ENCODE measurements at regions not wholly inside any gene's neighbourhood (a gene's known extent, or its start where the extent isn't known, plus 50 kb on each side); places are given as distances from the start of the nearest gene placed in this dataset.

DNA sequence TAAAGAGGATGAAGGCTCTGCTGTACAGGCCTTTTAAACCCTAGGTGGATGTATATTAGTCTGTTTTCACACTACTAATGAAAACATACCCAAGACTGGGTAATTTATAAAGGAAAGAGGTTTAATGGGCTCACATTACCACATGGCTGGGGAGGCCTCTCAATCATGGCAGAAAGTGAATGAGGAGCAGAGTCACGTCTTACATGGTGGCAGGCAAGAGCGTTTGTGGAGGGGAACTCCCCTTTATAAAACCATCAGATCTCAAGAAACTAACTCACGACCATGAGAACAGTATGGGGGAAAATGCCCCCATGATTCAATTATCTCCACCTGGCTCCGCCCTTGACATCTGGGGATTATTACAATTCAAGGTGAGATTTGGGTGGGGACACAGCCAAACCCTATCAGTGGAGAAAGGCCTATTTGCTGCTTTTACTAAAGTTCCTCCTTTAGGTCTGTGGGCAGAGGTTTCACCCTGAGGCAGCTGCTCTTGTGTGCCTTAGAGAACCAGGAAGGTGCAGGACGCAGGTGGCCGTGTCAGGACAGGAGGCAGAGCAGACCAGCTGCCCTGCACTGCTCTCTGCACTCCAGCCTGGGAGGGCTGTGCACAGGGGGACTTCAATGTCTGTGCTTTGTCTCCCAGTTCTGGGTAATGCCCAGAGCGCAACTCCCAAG, 178.8 kb upstream of the HDAC4 start:
- no peak for DNase-seq

DNA sequence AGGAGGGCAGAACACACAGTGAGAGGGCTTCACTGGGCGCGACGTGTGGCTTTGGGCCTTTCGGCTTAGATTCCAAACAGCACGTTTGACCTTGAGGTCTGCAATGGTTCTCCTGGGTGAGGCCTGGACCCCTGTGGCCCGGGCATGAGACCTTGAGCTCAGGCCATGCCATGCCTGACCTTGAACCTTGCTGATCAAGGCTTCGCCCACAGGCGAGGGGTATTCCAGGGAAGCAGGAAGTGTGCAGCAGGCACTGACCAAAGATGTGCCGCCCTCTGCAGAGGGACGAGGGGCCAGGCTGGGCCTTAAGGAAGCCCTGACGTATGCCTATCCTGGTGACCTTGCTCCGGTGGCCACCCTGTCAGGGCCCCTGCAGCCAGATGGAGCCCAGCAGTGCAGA, 178.3 kb upstream of the HDAC4 start:
- no peak for DNase-seq

GRCh38 chr2:239578381-239578780, 177.6 kb upstream of the HDAC4 start:
- DNase-seq, result no peak

DNA sequence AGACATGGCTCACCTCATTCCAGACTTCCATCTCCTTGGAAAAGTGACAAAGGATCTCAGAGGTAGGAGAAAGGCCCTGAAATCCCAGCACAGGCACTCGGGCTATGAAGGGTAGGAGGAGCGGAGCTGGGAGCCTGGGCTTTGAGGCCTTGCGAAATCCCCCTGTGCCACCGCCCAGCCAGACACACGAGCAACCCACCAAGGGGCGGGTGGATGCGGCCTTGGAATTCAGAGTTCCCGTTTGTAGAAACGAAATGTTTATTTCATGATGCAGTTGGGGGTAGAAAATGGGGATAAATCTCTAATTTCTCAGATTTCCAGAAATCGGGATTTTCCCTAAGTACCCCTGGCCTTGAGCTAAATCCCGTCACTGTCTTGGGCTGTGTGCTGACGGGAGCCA, 177.1 kb upstream of the HDAC4 start:
- DNase-seq, result no peak

DNA sequence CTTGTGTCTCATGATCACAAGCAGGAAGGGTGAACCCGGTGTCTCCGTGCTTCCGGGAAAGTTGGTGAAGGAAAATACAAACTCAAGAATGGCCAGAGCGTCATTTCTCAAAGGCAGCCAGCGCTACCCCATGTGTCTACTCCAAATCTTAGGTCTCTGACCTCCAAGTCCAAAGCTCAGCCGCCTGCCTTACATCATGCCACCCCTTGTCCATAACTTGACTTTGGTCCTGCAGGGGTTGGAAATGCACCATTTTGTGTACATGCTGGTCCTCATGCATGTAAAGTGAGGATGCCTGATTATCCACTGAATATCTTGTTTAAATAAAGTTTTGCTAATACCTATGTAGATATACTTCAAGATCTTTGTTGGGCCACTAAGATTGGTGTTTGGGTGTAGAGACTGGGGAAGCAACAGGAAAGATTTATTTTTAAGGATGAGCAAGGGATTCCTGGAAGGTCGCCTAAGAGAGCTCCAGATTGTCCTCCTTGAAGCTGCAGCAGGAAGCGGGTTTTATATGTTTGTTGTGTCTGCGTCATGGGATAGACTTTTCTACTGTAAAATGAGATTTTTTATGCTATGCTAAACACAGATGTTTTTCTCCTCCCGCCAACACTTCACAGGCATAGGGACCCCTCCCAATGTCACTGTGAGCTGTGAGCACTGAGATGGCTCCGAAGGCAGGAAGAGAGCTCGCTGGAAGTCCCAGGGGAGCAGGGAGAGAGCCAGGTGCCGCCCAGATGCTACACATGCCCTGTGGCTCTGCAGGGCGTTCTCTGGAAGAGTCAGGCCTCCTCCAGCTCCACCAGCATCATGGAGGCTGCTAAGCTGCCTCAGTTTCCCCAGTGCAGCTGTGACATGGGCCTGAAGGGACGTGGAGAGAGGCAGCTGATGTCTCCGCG, 176.2 kb upstream of the HDAC4 start:
- no peak for DNase-seq

DNA sequence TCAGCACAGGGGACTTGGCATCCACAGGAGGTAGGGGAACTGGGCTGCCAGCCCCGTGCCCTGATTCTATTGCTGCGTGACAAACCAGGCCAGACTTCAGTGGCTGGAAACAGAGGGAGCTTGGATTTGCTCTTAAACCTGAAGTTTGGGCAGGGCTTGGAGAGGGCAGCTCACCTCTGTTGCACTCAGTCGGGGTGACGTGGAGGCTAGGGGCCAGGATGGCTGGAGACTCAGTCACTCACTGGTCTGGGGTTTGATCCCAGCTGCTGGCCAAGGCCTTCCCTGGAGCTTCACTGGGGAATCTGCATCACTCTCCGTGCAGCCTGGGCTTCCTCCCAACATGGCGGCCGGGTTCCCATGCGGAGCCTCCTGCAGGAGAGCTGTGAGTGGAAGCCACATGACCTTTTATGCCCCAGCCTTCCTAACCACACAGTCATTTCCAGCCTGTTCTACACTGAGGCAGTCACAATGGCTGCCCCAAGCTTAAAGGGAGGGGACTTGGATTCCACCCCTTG, 175.2 kb upstream of the HDAC4 start:
- no peak for DNase-seq

GRCh38 chr2:239574434-239575156, 173.8 kb upstream of the HDAC4 start:
- DNase-seq, result no peak

- no peak for DNase-seq
Measured at GRCh38 chr2:239574054-239574433, 173.2 kb upstream of the HDAC4 start.

DNA sequence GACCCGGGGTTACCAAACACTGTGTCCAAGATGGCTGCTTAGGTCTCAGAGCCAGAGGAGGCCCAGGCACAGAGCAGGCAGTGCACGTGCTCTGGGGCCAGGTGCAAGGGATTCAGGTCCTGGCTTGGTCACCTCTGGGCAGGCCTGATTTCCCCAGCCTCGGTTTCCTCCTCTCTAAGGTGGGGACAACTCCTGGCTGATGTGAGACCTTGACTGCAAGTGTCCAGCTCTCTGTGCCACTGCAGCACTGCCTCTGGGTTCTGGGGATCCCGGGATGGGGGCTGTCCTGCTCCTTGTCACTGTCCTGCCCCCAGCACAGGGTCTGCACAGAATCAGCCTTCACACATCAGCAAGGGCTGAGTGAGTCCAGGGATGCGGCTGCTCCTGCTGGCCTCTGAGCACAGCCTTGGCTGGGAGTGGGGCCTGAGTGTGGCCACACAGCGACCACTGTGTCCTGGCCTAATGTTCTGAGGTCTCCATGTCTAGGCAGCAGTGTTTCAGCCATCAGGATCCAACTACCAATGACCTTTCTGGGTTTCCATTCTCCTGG, 170.2 kb upstream of the HDAC4 start:
- DNase-seq, result no peak

DNA sequence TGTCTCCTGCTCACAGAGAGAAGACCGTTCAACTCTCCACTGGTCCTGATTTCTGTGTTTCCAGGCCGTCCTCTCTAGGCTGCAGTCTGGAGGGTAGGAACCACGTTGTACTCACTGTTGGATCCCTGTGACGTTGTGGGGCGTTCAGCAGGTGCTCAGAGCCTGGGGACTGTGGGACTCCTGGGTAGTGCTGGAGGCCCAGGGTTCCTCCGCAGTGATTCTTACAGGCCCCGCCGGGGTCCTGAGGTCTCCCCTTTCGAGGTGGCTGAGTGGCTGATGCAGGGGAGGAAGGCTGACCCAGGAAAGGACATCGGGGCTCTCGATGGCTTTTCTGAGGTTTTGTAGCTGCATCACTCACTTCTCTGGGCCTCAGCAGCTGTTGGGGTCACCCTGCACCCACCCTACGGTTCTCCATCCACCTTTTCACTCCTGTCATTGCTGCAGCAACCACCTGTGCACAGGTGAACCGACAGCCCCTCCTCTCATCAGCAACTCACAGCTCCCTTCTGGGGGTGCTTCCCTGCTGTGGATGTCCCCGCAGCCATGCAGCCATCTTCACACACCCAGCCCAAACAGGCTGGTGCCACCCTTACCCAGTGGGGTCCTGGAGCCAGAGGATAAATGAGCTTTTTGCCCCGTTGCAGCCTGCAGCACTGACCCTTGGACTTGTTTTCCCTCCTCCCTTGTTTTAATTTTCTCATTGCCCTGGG, 169.6 kb upstream of the HDAC4 start:
- DNase-seq, result no peak

- no peak for DNase-seq
Measured at GRCh38 chr2:239569401-239570090, 168.7 kb upstream of the HDAC4 start.

DNA sequence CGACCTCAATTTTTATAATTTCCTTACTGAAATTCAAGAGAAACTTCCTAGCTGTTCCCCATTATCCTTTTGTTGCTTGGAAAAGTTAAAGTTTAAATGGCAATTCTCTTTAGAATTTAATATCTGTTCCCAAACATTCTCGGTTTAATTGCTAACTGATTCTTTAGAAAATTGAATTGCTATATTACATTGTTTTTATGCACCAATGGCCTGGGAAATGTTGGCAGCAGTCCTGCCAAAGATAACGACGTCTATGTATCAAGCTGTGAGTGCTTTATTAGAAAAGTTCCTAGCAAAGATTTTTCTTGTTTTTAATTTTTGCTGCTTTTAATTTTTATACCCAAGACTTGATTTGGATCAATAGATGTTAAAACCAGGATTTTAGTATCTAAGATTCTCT, 167.8 kb upstream of the HDAC4 start:
- DNase-seq, result no peak

- DNase-seq, result no peak
Measured at GRCh38 chr2:239567786-239568185, 167.0 kb upstream of the HDAC4 start.

- DNase-seq, result no peak
Measured at GRCh38 chr2:239566995-239567568, 166.3 kb upstream of the HDAC4 start.

GRCh38 chr2:239566162-239566994, 165.6 kb upstream of the HDAC4 start:
- DNase-seq, result no peak

- no peak for DNase-seq
Measured at GRCh38 chr2:239564587-239564986, 163.8 kb upstream of the HDAC4 start.

DNA sequence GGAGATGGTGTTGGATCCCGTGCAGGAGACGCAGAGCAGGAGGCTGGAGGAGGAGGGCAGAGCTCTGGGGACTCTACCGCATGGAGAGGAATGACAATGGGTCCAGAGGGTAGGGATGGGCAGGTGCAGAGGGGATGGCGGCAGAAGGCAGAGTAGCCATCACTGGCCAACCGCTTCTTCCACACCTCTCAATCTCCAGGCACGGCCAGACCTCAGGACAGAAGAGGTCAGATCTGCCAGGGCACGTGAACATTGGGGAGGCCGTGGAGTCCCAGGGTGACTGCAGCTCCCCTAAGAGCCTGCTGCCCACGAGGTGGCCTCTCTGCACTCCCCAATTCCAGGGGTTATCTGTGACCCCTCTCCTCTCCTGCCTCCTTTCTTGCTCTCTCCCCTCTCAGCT, 162.7 kb upstream of the HDAC4 start:
- DNase-seq, result no peak

GRCh38 chr2:239561446-239562001, 160.7 kb upstream of the HDAC4 start:
- no peak for DNase-seq

GRCh38 chr2:239559417-239560261, 158.8 kb upstream of the HDAC4 start:
- no peak for DNase-seq
